MM.1S (cell line): ENCODE measurements at regions not wholly inside any gene's neighbourhood (a gene's known extent, or its start where the extent isn't known, plus 50 kb on each side); places are given as distances from the start of the nearest gene placed in this dataset.
"Not testable (repeated sequence)": the region's sequence is repeated elsewhere in the genome, so short reads cannot be mapped to it uniquely, and the experiment has no call there.

Experiments
- DNase-seq: peaks from one replicate; pipeline ENCODE4 v3.0.0-alpha.2; 2015
- H2AFZ ChIP-seq: fragments of 300-600 bp; sonication (generic); 2 replicates; pipeline ENCODE4 v1.6.0; 2016; ENCODE audit warnings: antibody characterized with exemption, low read length
- H3F3A ChIP-seq: fragments of 300-600 bp; sonication (generic); 2 replicates; pipeline ENCODE4 v1.6.1; 2016; ENCODE audit warnings: mild to moderate bottlenecking, antibody characterized with exemption, low read length, moderate library complexity, mixed read lengths; ENCODE audit not compliant: insufficient read depth
- H3K27ac ChIP-seq: fragments of 300-600 bp; sonication (generic); 2 replicates; pipeline ENCODE4 v1.5.1; 2016; ENCODE audit warnings: mild to moderate bottlenecking, low read length
- H3K27me3 ChIP-seq: fragments of 300-600 bp; sonication (generic); replicated peaks from 2 replicates; pipeline ENCODE4 v1.6.0; 2016; ENCODE audit warnings: low read length; ENCODE audit not compliant: insufficient read depth
- H3K36me3 ChIP-seq: fragments of 300-600 bp; sonication (generic); replicated peaks from 2 replicates; pipeline ENCODE4 v1.6.1; 2016; ENCODE audit warnings: mild to moderate bottlenecking, low read length, mixed read lengths; ENCODE audit not compliant: insufficient read depth
- H3K4me1 ChIP-seq: fragments of 300-600 bp; sonication (generic); 2 replicates; pipeline ENCODE4 v1.6.1; 2016; ENCODE audit warnings: low read length, mixed read lengths
- H3K4me2 ChIP-seq: fragments of 300-600 bp; sonication (generic); 2 replicates; pipeline ENCODE4 v1.6.0; 2016; ENCODE audit warnings: low read depth, low read length
- H3K4me3 ChIP-seq: fragments of 300-600 bp; sonication (generic); 2 replicates; pipeline ENCODE4 v1.5.1; 2016; ENCODE audit warnings: low read length, mixed read lengths
- H3K79me2 ChIP-seq: fragments of 300-600 bp; sonication (generic); 2 replicates; pipeline ENCODE4 v1.6.1; 2016; ENCODE audit warnings: mixed run types, low read length, mixed read lengths
- H3K9ac ChIP-seq: fragments of 300-600 bp; sonication (generic); 2 replicates; pipeline ENCODE4 v1.6.1; 2016; ENCODE audit warnings: low read length, mixed read lengths
- H3K9me2 ChIP-seq: fragments of 300-600 bp; sonication (generic); replicated peaks from 2 replicates; pipeline ENCODE4 v1.6.1; 2016; ENCODE audit warnings: mild to moderate bottlenecking, low read length, mixed read lengths; ENCODE audit not compliant: insufficient read depth
- H3K9me3 ChIP-seq: fragments of 300-600 bp; sonication (generic); replicated peaks from 2 replicates; pipeline ENCODE4 v1.6.1; 2016; ENCODE audit warnings: mild to moderate bottlenecking, low read length, mixed read lengths; ENCODE audit not compliant: insufficient read depth
- H4K20me1 ChIP-seq: fragments of 300-600 bp; sonication (generic); 2 replicates; pipeline ENCODE4 v1.6.1; 2016; ENCODE audit warnings: mild to moderate bottlenecking, low read length, moderate library complexity, mixed read lengths; ENCODE audit not compliant: insufficient read depth
- EZH2 ChIP-seq: fragments of 300-600 bp; sonication (generic); optimal IDR thresholded peaks from 2 replicates; pipeline ENCODE3; 2017; ENCODE audit warnings: low read depth, mild to moderate bottlenecking, antibody characterized with exemption, low read length, mixed read lengths
- EZH2phosphoT487 ChIP-seq: fragments of 300-600 bp; sonication (generic); IDR thresholded peaks from 2 replicates; pipeline ENCODE4 v1.6.1; 2018; ENCODE audit warnings: antibody characterized with exemption, low read length
- TF ChIP-seq, protein P1 (sequence below): fragments of 300-600 bp; sonication (generic); IDR thresholded peaks from 2 replicates; pipeline ENCODE4 v1.5.1; 2016; ENCODE audit warnings: antibody characterized with exemption, low read length, mixed read lengths

DNA sequence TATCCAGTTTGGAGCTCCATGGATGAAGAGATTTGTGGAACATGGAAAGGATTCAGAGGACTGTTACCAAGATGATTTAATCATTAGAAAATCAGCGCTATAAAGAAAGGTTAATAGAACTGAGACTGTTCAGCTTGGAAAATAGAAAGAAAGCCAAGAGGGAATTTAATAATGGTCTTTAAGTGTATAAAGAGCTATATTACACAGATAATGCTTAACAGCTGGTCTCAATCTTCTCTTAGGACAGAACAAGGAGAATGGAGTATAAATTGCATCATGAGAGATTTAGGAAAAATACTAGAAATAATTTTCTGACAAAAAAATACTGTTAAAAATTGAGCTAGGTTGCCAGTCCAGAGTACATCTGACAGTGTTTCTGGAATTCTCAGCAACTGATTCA is 91.3 kb upstream of the MAGEC2 start:
- Histone ChIP-seq H3K9ac (no peak overlapping the region), H4K20me1 (no peaks in the 10 kb centered on the region), H3K4me3 (no peak overlapping the region), H3K4me1 (no peaks in the 10 kb centered on the region), H3K27me3 (no peaks in the 10 kb centered on the region), H2AFZ (no peak overlapping the region), H3K36me3 (no peaks in the 10 kb centered on the region), H3K9me3 (no peaks in the 10 kb centered on the region), H3K79me2 (no peaks in the 10 kb centered on the region), H3F3A (no peaks in the 10 kb centered on the region), H3K4me2 (no peak overlapping the region), H3K9me2 (no peaks in the 10 kb centered on the region), H3K27ac (no peak overlapping the region)
- no peak for TF ChIP-seq EZH2
- no peak for TF ChIP-seq EZH2phosphoT487
- TF ChIP-seq, protein P1, sequence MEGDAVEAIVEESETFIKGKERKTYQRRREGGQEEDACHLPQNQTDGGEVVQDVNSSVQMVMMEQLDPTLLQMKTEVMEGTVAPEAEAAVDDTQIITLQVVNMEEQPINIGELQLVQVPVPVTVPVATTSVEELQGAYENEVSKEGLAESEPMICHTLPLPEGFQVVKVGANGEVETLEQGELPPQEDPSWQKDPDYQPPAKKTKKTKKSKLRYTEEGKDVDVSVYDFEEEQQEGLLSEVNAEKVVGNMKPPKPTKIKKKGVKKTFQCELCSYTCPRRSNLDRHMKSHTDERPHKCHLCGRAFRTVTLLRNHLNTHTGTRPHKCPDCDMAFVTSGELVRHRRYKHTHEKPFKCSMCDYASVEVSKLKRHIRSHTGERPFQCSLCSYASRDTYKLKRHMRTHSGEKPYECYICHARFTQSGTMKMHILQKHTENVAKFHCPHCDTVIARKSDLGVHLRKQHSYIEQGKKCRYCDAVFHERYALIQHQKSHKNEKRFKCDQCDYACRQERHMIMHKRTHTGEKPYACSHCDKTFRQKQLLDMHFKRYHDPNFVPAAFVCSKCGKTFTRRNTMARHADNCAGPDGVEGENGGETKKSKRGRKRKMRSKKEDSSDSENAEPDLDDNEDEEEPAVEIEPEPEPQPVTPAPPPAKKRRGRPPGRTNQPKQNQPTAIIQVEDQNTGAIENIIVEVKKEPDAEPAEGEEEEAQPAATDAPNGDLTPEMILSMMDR: no peak
- DNase-seq: no peak

DNA sequence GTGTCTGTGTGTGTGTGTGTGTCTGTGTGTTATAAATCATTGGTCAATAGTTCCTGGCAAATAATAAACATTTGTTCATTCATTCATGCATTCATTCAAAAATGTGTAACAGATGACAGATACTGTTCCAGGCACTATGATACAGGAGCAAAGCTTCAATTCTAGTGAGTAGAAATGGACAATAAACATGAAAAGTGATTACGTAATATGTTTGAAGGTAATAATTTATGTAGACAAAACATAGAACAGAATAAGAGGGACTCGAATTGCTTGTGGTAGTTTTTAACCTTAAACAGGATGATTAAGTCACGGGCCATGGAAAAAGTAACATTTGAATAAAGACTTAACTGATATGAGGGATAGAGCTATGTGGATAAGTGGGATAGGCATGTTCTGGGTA is 90.1 kb upstream of the MAGEC2 start:
- H4K20me1 ChIP-seq: no peaks in the 10 kb centered on the region

DNA sequence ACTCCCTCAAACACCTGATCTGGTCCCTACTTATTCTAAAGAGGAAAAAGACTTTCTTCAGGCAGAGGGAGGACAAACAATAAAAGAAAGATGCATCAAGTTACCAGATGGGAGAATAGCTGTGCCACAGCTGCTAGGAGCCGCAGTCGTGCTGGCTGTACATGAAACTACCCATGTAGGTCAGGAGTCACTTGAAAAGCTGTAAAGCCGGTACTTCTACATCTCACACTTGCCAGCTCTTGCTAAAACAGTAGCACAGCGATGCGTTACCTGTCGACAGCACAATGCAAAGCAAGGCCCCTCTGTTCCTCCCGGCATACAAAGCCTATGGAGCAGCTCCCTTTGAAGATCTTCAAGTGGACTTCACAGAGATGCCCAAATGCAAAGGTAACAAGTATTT is 65.1 kb upstream of the MAGEC2 start:
- H3K9me3 ChIP-seq, H3K4me2 ChIP-seq, H3K9me2 ChIP-seq, H3K4me1 ChIP-seq, H3K27me3 ChIP-seq, H2AFZ ChIP-seq, H3K27ac ChIP-seq, H3K4me3 ChIP-seq, H4K20me1 ChIP-seq, H3K9ac ChIP-seq, H3K79me2 ChIP-seq, H3K36me3 ChIP-seq, H3F3A ChIP-seq, DNase-seq: not testable (repeated sequence)

More for the DNA sequence above, 90.1 kb upstream of the MAGEC2 start:
- Histone ChIP-seq H3K4me2 (no peak overlapping the region), H3K9me3 (no peaks in the 10 kb centered on the region), H3K79me2 (no peaks in the 10 kb centered on the region), H2AFZ (no peak overlapping the region), H3K27ac (no peak overlapping the region), H3F3A (no peaks in the 10 kb centered on the region), H3K4me1 (no peaks in the 10 kb centered on the region), H3K9me2 (no peaks in the 10 kb centered on the region), H3K4me3 (no peak overlapping the region), H3K27me3 (no peaks in the 10 kb centered on the region), H3K9ac (no peak overlapping the region), H3K36me3 (no peaks in the 10 kb centered on the region)
- TF ChIP-seq, protein P1: no peak
- TF ChIP-seq EZH2 (no peak), EZH2phosphoT487 (no peak)
- no peak for DNase-seq

DNA sequence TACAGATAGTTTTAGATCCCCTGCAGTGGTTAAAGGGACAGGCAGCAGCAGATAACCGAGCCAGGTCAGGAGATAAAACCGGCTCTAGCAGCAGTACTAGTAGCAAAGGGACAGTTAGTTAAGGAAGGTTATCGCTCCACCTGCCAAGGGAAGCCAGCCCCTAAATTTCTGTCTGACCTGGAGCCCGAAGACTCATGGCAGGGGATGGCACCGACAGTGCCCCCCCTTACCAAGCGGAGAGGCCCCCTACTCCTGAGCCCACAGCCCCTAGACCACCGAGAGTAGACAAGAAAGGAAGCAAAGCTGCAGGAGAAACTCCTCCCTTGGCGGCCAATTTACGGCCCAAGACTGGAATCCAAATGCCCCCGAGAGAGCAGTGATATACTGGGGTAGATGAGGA is 61.3 kb upstream of the MAGEC2 start:
- DNase-seq: no peak
- no peaks in the 10 kb centered on the region for H3K9me2 ChIP-seq
- TF ChIP-seq, protein P1: no peak
- TF ChIP-seq EZH2phosphoT487 (no peak), EZH2 (no peak)
- no peaks in the 10 kb centered on the region for H3F3A ChIP-seq
- no peak overlapping the region for H3K4me2 ChIP-seq
- H3K9me3 ChIP-seq: no peaks in the 10 kb centered on the region
- no peak overlapping the region for H3K4me3 ChIP-seq
- no peaks in the 10 kb centered on the region for H3K4me1 ChIP-seq
- no peak overlapping the region for H2AFZ ChIP-seq
- H3K27me3 ChIP-seq: no peaks in the 10 kb centered on the region
- no peak overlapping the region for H3K27ac ChIP-seq
- no peaks in the 10 kb centered on the region for H3K36me3 ChIP-seq
- H3K9ac ChIP-seq: no peak overlapping the region
- no peaks in the 10 kb centered on the region for H3K79me2 ChIP-seq
- H4K20me1 ChIP-seq: no peaks in the 10 kb centered on the region

DNA sequence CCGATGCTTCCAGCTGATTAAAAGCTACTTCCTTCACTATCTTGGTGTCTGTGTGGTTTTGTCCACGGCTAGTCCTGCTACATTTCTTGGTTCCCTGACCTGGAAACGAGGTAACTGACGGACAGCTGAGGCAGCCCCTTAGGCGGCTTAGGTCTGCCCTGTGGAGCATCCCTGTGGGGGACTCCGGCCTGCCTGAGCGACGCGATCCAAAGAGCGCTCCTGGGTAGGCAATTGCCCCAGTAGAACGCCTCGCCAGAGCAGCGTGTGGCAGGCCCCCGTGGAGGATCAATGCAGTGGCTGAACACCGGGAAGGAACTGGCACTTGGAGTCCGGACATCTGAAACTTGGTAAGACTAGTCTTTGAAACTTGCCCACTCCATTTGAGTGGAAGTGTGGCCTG is 60.5 kb upstream of the MAGEC2 start:
- H3K36me3 ChIP-seq, H3K4me1 ChIP-seq, H4K20me1 ChIP-seq, H3K9me2 ChIP-seq, H3K27me3 ChIP-seq, H3K9me3 ChIP-seq, DNase-seq, H3K4me2 ChIP-seq, H3K27ac ChIP-seq, H3K4me3 ChIP-seq, H3K9ac ChIP-seq, H2AFZ ChIP-seq, H3F3A ChIP-seq, H3K79me2 ChIP-seq: not testable (repeated sequence)
